ENCODE measurements at regions not wholly inside any gene's neighbourhood (a gene's known extent, or its start where the extent isn't known, plus 50 kb on each side); places are given as distances from the start of the nearest gene placed in this dataset.

GRCh38 chr20:4088766-4089165, 59.9 kb upstream of the SMOX start:
- Histone ChIP-seq H3K36me3 (replicated peaks in 1 of 2; ENCODE audit: insufficient read depth in 1 of 2, low read depth in 2 of 2) (no peaks in the 10 kb centered on the region), H3K27ac (no peak overlapping the region), H3K4me1 (peaks cover 7% of the 10 kb centered on the region), H3K4me3 (no peak overlapping the region), H3K9me3 (no peaks in the 10 kb centered on the region), H3K27me3 (no peaks in the 10 kb centered on the region)
- no peak for DNase-seq
- no peak for TF ChIP-seq CTCF (IDR thresholded peaks at IDR 0.05)
- TF ChIP-seq POLR2A (IDR thresholded peaks at IDR 0.05): no peak
- WGBS, 2 donors: 83 to 87% methylated on average over 4 of the region's 4 CpGs
- no peak for ATAC-seq
- intact Hi-C loops (cut with DNase I): loop anchor here (5.0 kb wide), 1 partner anchor 76 kb away; no protein-coding TSS in a partner anchor

GRCh38 chr20:4087923-4088322, 60.7 kb upstream of the SMOX start:
- DNase-seq: no peak
- no peaks in the 10 kb centered on the region for H3K36me3 ChIP-seq (replicated peaks in 1 of 2; ENCODE audit: insufficient read depth in 1 of 2, low read depth in 2 of 2)
- 67 to 77% methylated on average over 4 of the region's 4 CpGs for WGBS, 2 donors
- no peak overlapping the region for H3K4me3 ChIP-seq
- H3K27ac ChIP-seq: no peak overlapping the region
- H3K9me3 ChIP-seq: no peaks in the 10 kb centered on the region
- TF ChIP-seq CTCF (IDR thresholded peaks at IDR 0.05) (no peak), POLR2A (IDR thresholded peaks at IDR 0.05) (no peak)
- no peaks in the 10 kb centered on the region for H3K27me3 ChIP-seq
- H3K4me1 ChIP-seq: peaks cover 7% of the 10 kb centered on the region
- intact Hi-C loops (cut with DNase I): loop anchor here (5.0 kb wide), 1 partner anchor 76 kb away; no protein-coding TSS in a partner anchor
- ATAC-seq: no peak

GRCh38 chr20:4086771-4087687, 61.6 kb upstream of the SMOX start:
- no peak for TF ChIP-seq POLR2A (IDR thresholded peaks at IDR 0.05)
- no peak for TF ChIP-seq CTCF (IDR thresholded peaks at IDR 0.05)
- H3K36me3 ChIP-seq (replicated peaks in 1 of 2; ENCODE audit: insufficient read depth in 1 of 2, low read depth in 2 of 2): no peaks in the 10 kb centered on the region
- no peak overlapping the region for H3K4me3 ChIP-seq
- no peak for DNase-seq
- no peaks in the 10 kb centered on the region for H3K27me3 ChIP-seq
- 78 to 87% methylated on average over 10 to 13 of the region's 13 CpGs for WGBS, 2 donors
- H3K9me3 ChIP-seq: no peaks in the 10 kb centered on the region
- peaks cover 7% of the 10 kb centered on the region for H3K4me1 ChIP-seq
- H3K27ac ChIP-seq: no peak overlapping the region
- intact Hi-C loops (cut with DNase I): loop anchor here (5.0 kb wide), 1 partner anchor 75 kb away; no protein-coding TSS in a partner anchor
- no peak for ATAC-seq

GRCh38 chr20:4084721-4085120, 63.9 kb upstream of the SMOX start:
- TF ChIP-seq CTCF (IDR thresholded peaks at IDR 0.05): no peak
- Histone ChIP-seq H3K36me3 (replicated peaks in 1 of 2; ENCODE audit: insufficient read depth in 1 of 2, low read depth in 2 of 2) (no peaks in the 10 kb centered on the region), H3K4me1 (peaks cover 7% of the 10 kb centered on the region), H3K27me3 (no peaks in the 10 kb centered on the region), H3K4me3 (no peak overlapping the region), H3K9me3 (no peaks in the 10 kb centered on the region), H3K27ac (no peak overlapping the region)
- no peak for DNase-seq
- 63 to 64% methylated on average over 2 to 4 of the region's 4 CpGs for WGBS, 2 donors
- ATAC-seq: no peak
- intact Hi-C loops (cut with DNase I): loop anchor here (5.0 kb wide), 1 partner anchor 72 kb away; no protein-coding TSS in a partner anchor
